GM19351 (cell line): ENCODE measurements at regions not wholly inside any gene's neighbourhood (a gene's known extent, or its start where the extent isn't known, plus 50 kb on each side); places are given as distances from the start of the nearest gene placed in this dataset.

Source experiments
- ATAC-seq: cut with Tn5 transposase; IDR thresholded peaks from one replicate; pipeline ENCODE4 v1.9.1; 2021; ENCODE audit warnings: mild to moderate bottlenecking, moderate library complexity; ENCODE audit not compliant: unreplicated experiment

DNA sequence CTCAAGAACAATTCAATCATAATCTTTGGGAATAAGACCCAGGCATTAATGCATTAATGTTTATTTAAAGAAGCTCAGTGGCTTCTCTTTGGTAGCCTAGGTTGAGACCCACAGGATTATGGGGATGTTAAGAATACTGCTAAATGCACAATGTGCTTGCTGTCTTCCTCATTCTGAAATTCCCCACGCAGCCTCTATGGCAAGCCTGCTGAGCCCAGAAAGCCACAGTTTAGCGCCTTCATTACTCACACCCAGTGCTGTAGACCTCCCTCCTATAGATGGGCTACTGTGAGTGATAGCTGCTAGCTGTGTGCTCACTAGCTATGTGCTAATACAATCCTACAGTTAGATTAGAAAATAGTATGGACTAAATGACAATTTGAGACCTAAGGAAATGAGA is 90.6 kb downstream of the TNFSF13B start:
- no peak for ATAC-seq

- no peak for ATAC-seq
These were observed 92.3 kb downstream of the TNFSF13B start for GRCh38 chr13:108361769-108362168.

GRCh38 chr13:108363666-108364065 is 94.1 kb downstream of the TNFSF13B start:
- no peak for ATAC-seq

GRCh38 chr13:108365255-108365654 is 95.7 kb downstream of the TNFSF13B start:
- no peak for ATAC-seq

DNA sequence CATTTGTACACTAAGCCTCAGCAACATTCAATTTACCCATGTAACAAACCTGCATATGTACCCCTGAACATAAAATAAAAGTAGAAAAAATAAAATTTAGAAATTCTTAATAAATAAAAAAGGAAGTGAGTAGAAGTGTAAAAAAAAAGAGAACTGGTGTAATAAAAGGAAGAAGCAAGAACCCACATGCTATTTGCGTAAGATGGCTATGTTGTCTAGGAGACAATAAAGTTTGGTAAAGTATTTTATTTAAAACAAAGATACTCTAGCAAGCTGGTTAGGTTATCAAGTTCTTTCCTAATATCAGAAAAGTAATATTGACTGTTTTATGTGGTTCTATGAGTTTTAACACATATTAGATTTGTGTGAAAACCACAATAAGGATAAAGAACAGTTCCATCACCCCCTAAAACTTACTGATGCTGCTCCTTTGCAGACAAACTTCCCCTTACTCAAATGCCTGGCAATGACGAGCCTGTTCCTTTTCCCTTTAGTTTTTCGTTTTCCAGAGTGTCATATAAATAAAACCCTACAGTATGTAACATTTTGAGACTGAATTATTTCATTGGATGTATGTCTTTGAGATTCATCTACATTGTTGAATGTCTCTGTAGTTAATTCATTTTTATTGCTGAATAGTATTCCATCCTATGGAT is 98.9 kb downstream of the TNFSF13B start:
- no peak for ATAC-seq

GRCh38 chr13:108369412-108369811 is 99.9 kb downstream of the TNFSF13B start:
- ATAC-seq, result no peak

DNA sequence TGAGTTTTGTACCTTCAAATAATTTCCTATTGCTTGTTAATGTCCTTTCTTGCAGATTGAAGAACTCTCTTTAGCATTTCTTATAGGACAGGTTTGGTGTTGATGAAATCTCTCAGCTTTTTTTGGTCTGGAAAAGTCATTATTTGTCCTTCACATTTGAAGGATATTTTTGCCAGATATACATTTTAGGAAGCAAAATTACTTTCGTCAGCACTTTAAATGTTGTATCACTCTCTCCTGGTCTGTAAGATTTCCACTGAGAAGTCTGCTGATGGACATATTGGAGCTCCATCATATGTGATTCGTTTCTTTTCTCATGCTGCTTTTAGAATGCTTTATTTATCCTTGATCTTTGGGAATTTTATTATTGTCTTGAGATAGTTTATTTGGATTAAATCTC is 105.5 kb downstream of the TNFSF13B start:
- no peak for ATAC-seq

DNA sequence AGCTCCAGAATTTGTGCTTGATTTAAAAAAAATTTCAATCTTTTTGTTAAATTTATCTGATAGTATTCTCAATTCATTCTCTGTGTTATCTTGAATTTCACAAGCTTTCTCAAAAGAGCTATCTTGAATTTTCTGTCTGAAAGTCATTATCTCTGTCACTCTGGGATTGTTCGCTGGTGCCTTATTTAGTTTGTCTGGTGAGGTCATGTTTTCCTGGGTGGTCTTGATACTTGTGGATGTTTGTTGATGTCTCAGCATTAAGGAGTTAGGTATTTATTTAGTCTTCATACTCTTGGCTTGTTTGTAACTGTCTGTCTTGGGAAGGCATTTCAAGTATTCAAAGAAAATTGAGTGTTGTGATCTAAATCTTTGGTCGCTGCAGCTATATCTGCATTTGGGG is 106.3 kb downstream of the TNFSF13B start:
- ATAC-seq, result no peak

DNA sequence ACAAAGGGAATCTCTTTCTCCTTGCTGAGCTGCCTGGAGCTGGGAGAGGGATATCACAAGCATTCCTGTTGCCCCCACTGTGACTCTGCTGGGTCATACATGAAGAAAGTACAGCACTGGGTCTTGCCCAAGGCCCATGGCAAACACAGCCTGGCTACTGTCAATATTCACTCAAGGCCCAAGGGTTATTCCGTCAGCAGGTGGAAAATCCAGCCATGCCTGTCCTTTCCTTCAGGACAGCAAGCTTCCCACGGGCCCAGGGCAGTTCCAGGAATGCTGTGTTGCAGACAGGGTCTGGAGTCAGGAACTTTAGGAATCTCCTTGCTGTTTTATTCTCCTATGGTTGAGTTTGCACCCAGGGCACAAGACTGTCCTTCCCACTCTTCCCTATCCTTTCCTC is 106.8 kb downstream of the TNFSF13B start:
- no peak for ATAC-seq

DNA sequence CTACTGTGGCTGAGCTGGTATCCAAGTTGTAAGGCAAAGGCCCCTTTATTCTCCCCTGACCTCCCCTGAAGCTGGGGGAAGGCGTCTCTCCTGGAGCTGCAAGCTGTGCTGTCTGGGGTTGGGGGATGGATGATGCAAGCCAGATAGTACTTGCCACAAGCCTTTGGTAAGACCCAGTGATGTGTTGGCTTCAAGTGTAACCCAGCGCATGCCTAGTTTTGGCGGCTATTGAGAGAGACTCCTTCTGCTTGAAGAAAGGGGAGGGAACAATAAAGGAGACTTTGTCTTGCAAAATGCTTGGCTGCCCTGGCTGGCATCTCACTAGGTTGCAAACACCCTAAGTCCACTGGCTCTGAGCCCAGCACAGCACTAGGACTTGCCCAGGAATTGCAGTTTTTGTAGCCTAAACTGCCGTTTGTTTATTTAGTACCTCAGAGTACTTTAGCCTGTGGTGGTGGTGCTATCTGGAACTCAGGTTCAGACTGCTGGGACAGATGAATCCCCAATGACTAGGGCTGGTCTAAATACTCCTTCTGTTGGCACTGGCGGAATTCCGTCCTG is 108.2 kb downstream of the TNFSF13B start:
- ATAC-seq, result no peak

DNA sequence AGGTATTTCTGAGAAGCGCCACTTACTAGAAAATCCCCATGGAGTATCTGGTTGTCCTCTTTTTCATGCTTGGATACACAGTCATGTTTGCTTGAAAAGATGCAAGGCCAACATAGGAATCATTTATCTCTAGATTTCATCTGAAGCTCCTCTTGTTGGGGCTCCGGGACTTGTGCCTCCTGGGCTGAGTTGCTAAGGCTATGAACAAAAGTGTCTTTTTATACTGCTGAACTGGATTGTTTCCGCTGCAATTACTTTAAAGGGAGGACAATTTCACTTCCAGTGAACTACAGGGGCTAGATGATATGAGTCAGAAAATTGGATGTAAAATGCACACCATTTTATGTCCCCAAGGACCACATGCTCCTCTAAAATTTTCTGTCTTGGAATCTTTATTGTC is 114.1 kb downstream of the TNFSF13B start:
- ATAC-seq, result no peak

- ATAC-seq, result no peak
These were observed 117.6 kb downstream of the TNFSF13B start for GRCh38 chr13:108387156-108387555.

DNA sequence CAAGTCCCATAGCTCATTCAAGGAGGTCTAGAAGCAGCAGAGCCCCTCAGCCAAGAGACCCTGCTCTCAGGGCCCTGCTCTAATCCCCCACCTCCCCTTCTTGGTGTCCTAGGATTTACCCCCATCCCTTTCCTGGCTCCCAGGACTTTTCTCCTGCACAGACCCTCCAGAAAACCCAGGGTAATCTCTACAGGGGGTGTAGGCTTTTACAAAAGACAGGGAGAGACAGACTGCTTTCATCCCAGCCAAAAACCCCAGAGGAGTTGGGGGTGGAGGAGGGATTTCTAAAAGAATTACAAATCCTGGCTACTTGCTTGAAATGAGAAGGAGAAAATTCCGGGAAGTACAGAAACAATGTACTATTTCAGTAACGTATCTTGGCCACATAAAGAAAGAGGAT is 133.3 kb downstream of the TNFSF13B start:
- ATAC-seq, result no peak

DNA sequence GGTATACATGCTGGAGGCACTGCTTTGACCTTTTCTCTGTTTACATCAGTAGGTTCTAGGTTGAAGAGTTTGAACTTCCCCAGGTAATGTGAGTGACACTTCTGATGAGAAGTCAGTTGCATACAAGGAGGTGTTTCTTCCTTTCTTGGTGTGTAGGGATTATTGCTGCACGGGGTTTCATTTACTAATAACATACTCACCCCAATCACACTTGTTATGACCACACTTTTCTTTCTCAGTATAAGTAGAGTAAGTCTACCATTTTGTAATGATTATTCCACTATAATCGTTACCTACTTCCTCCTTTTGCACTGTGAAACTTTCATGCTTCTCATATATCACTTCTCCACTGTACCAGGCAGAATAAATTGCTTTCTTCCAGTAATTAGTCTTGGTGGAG is 138.0 kb downstream of the TNFSF13B start:
- ATAC-seq, result peak; percentile 74

DNA sequence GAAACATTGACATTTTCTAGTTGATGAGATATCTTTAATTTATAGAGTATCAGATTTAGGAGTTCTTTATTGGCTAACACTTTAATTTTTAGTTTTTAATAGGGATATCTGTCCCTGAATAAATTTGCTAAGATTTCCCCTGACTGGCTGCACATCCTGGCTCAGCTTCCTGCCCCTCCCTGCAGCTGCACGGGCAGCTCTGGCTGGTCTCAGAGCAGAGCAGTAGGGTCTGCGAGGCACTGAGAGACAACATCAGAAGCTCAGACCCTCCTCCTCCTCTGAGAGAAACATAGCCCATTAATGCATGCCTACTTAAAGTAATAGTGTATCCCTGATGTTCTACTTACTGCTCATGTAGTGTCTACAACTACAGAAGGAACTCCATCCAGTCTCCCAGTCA is 139.2 kb downstream of the TNFSF13B start:
- ATAC-seq, result no peak

GRCh38 chr13:108409730-108410129 is 140.2 kb downstream of the TNFSF13B start:
- ATAC-seq, result no peak

GRCh38 chr13:108419768-108420167 is 150.2 kb downstream of the TNFSF13B start:
- ATAC-seq, result no peak

- no peak for ATAC-seq
These were observed 155.5 kb downstream of the TNFSF13B start for GRCh38 chr13:108425056-108425455.

- no peak for ATAC-seq
These were observed 157.4 kb downstream of the TNFSF13B start for GRCh38 chr13:108426893-108427292.

- ATAC-seq, result no peak
These were observed 157.8 kb downstream of the TNFSF13B start for GRCh38 chr13:108427355-108427754.

DNA sequence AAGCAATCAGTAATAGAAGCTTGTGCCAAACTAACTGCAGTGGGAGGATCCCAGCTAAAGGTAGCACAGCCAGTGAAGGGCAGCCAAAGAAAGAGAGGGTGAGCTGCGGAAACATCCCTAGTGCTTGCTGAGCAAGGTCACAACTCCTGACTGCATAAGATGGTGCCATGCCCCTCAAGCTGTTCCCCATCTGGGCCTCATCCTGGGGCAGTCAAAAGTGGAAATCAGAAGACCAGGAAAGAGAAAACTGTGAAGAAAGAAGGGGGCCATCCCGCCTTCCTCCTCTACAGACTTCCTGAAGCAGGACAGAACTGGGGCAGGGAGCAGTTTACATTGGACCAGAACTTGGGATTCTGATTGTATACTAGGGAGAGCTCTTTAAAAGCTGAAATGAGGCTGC is 159.2 kb downstream of the TNFSF13B start:
- no peak for ATAC-seq

GRCh38 chr13:108433976-108434755 is 164.6 kb downstream of the TNFSF13B start:
- ATAC-seq, result no peak
